ENCODE measurements at regions not wholly inside any gene's neighbourhood (a gene's known extent, or its start where the extent isn't known, plus 50 kb on each side); places are given as distances from the start of the nearest gene placed in this dataset.

DNA sequence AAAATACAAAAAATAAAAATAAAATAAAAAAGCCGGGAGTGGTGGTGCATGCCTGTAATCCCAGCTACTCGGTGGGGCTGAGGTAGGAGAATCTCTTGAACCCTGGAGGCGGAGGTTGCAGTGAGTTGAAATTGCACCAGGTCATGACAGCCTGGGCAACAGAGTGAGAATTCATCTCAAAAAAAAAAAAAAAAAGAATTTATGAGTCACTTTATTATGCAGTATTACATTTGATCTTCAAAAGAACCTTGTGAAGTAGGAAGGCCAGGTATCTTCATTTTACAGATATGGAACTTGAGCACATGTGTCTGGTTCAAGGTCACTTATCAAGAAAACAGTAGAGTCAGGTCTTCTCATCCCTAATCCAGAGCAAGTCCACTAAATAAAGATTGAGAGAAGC is 459.4 kb upstream of the HNRNPA3 start:
- Histone ChIP-seq H3K36me3 (ENCODE audit: control insufficient read depth, insufficient read depth, low read length) (no peaks in the 10 kb centered on the region), H3K4me3 (ENCODE audit: low read depth in 2 of 2, low read length in 2 of 2) (no peak overlapping the region), H3K27me3 (ENCODE audit: control insufficient read depth, insufficient read depth, low read length) (no peaks in the 10 kb centered on the region), H3K9me3 (ENCODE audit: control insufficient read depth, insufficient read depth, low read depth, low read length) (no peaks in the 10 kb centered on the region), H3K4me1 (ENCODE audit: control insufficient read depth, insufficient read depth, low read length) (no peaks in the 10 kb centered on the region), H3K27ac (ENCODE audit: low read length) (no peak overlapping the region)
- intact Hi-C loops (cut with micrococcal nuclease; ENCODE audit: unreplicated experiment) (no loop called here), in situ Hi-C loops (cut with HindIII; ENCODE audit: low pct_unique_long_range_greater_than_20kb, low sequenced_read_pairs) (no loop called here)
- ChIA-PET CTCF (no interaction called here), POLR2A (no interaction called here)
- BruUV-seq (replicated peaks): no TSS peak
- TF ChIP-seq SIN3A (IDR thresholded peaks at IDR 0.05; ENCODE audit: borderline replicate concordance, insufficient read depth, low read depth, low read length) (no peak), POLR2AphosphoS5 (IDR thresholded peaks at IDR 0.05; ENCODE audit: low read depth, low read length) (no peak), CTCF (IDR thresholded peaks at IDR 0.05) (no peak), TCF7L2 (IDR thresholded peaks at IDR 0.05; ENCODE audit: low read depth, low read length) (no peak)
- TF ChIP-seq, protein P1, sequence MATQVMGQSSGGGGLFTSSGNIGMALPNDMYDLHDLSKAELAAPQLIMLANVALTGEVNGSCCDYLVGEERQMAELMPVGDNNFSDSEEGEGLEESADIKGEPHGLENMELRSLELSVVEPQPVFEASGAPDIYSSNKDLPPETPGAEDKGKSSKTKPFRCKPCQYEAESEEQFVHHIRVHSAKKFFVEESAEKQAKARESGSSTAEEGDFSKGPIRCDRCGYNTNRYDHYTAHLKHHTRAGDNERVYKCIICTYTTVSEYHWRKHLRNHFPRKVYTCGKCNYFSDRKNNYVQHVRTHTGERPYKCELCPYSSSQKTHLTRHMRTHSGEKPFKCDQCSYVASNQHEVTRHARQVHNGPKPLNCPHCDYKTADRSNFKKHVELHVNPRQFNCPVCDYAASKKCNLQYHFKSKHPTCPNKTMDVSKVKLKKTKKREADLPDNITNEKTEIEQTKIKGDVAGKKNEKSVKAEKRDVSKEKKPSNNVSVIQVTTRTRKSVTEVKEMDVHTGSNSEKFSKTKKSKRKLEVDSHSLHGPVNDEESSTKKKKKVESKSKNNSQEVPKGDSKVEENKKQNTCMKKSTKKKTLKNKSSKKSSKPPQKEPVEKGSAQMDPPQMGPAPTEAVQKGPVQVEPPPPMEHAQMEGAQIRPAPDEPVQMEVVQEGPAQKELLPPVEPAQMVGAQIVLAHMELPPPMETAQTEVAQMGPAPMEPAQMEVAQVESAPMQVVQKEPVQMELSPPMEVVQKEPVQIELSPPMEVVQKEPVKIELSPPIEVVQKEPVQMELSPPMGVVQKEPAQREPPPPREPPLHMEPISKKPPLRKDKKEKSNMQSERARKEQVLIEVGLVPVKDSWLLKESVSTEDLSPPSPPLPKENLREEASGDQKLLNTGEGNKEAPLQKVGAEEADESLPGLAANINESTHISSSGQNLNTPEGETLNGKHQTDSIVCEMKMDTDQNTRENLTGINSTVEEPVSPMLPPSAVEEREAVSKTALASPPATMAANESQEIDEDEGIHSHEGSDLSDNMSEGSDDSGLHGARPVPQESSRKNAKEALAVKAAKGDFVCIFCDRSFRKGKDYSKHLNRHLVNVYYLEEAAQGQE (IDR thresholded peaks at IDR 0.05; ENCODE audit: insufficient read depth in 1 of 2, low read depth in 2 of 2, low read length in 1 of 2): no peak
- ATAC-seq: no peak
- DNase-seq (ENCODE audit: low read depth, low spot score): no peak

DNA sequence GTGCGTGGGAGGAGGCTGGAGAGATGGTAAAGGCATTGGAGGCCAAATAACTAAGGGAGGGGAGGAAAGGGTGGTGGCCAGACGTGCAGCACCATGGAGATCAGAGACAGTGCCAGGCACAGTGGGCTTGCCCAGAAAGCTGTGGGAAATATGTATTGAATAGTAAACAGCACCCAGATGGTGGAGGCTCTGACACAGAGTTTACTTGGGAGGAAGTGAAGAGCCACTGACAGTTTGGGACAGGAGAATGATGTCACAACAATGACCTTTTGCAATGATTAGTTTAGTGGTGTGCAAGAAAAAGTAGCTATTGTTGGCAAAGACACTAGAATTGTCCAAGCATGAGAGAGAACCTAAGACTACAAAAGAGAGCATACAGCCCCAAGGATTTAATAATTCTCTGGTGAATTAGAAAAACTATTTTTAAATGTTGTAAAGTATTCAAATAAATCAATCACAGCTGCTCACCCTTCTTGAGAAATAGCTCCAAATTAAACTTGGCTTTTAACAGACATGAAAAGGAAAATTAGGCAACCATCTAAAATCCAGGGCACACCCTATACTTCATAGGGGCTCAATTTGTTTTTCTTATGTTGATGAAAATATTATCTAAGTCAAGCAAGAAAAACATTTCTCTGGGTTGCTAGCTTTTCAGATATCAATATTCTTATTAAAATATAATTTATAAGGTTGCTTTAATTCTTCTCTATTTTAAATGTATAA is 458.7 kb upstream of the HNRNPA3 start:
- Histone ChIP-seq H3K9me3 (ENCODE audit: control insufficient read depth, insufficient read depth, low read depth, low read length) (no peaks in the 10 kb centered on the region), H3K36me3 (ENCODE audit: control insufficient read depth, insufficient read depth, low read length) (no peaks in the 10 kb centered on the region), H3K4me1 (ENCODE audit: control insufficient read depth, insufficient read depth, low read length) (no peaks in the 10 kb centered on the region), H3K4me3 (ENCODE audit: low read depth in 2 of 2, low read length in 2 of 2) (no peak overlapping the region), H3K27me3 (ENCODE audit: control insufficient read depth, insufficient read depth, low read length) (no peaks in the 10 kb centered on the region; the same call in 1 of the 2 replicates), H3K27ac (ENCODE audit: low read length) (no peak overlapping the region)
- in situ Hi-C loops (cut with HindIII; ENCODE audit: low pct_unique_long_range_greater_than_20kb, low sequenced_read_pairs): no loop called here
- CTCF ChIA-PET: no interaction called here
- intact Hi-C loops (cut with micrococcal nuclease; ENCODE audit: unreplicated experiment): no loop called here
- TF ChIP-seq, protein P1 (IDR thresholded peaks at IDR 0.05; ENCODE audit: insufficient read depth in 1 of 2, low read depth in 2 of 2, low read length in 1 of 2): no peak
- no peak for TF ChIP-seq CTCF (IDR thresholded peaks at IDR 0.05)
- no peak for TF ChIP-seq TCF7L2 (IDR thresholded peaks at IDR 0.05; ENCODE audit: low read depth, low read length)
- no peak for TF ChIP-seq SIN3A (IDR thresholded peaks at IDR 0.05; ENCODE audit: borderline replicate concordance, insufficient read depth, low read depth, low read length)
- TF ChIP-seq POLR2AphosphoS5 (IDR thresholded peaks at IDR 0.05; ENCODE audit: low read depth, low read length): no peak
- POLR2A ChIA-PET: no interaction called here
- BruUV-seq (replicated peaks): no TSS peak
- ATAC-seq: no peak
- no peak for DNase-seq (ENCODE audit: low read depth, low spot score)
